ENCODE measurements at regions not wholly inside any gene's neighbourhood (a gene's known extent, or its start where the extent isn't known, plus 50 kb on each side); places are given as distances from the start of the nearest gene placed in this dataset.

DNA sequence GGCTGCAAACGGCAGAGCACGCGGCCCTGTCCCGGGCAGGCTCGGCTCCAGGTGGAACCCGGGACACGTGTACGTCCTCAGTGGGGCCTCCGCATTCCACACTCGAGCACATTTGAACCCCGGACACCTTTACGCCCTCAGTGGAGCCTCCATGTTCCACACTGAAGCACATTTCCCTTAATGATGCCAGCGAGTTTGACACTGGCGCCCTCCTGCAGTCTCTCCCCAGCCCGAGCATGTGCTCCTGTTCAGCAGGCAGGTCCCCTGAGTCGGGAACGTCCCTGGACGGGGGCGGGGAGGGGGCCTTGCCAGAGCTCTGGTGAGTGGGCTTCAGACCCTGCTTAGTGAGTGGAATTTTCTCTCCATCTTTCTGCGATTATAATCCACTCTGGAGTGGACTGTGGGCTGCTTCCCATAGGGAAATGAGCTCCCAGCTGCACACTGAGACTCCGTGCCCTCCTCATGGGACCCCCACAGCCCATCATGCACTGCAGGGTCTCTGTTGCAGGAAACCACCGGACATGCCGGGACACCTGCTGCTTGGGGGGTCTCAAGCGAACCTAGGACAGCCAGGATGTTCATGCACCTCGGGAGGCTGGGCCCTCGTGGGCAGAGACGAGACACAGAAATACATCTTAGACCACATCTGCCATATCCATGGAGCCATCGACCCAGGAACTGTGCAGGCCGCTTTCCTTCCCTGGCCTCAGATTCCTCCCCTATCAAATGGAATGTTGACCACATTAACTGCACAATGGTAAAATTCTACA, 70.3 kb upstream of the SNTG2 start:
- Mint-ChIP-seq H3K9me3 (peaks cover 7% of the 10 kb centered on the region), H3K4me1 (peaks cover 32% of the 10 kb centered on the region), H3K4me3 (no peak overlapping the region), H3K27ac (no peak overlapping the region), H3K27me3 (ENCODE audit: insufficient read depth, low read depth, poor library complexity) (peaks cover 14% of the 10 kb centered on the region), H3K36me3 (ENCODE audit: low read depth) (no peaks in the 10 kb centered on the region; the same call in 2 of the 3 replicates)
- no peak for ATAC-seq
- DNase-seq (ENCODE audit: low spot score), result no peak
- Histone ChIP-seq H3F3A (replicated peaks; ENCODE audit: low read depth) (no peaks in the 10 kb centered on the region), H3K4me2 (no peak overlapping the region), H3K27ac (ENCODE audit: low read depth) (no peak overlapping the region), H3K36me3 (ENCODE audit: insufficient read depth) (no peaks in the 10 kb centered on the region), H3K79me2 (replicated peaks; ENCODE audit: insufficient read depth) (no peaks in the 10 kb centered on the region), H3K9me2 (ENCODE audit: insufficient read depth) (no peaks in the 10 kb centered on the region), H4K20me1 (replicated peaks; ENCODE audit: insufficient read depth) (no peaks in the 10 kb centered on the region), H3K27me3 (ENCODE audit: insufficient read depth) (peaks cover 5% of the 10 kb centered on the region; the same call in 1 of the 2 replicates), H3K4me3 (no peak overlapping the region), H3K4me1 (ENCODE audit: insufficient read depth) (0 out of 2 replicates have a peak, but pooled peaks cover 5% of the 10 kb centered on the region), H2AFZ (peak overlapping the region; percentile 38; the same call in 1 of the 2 replicates)
- TF ChIP-seq, protein P1, sequence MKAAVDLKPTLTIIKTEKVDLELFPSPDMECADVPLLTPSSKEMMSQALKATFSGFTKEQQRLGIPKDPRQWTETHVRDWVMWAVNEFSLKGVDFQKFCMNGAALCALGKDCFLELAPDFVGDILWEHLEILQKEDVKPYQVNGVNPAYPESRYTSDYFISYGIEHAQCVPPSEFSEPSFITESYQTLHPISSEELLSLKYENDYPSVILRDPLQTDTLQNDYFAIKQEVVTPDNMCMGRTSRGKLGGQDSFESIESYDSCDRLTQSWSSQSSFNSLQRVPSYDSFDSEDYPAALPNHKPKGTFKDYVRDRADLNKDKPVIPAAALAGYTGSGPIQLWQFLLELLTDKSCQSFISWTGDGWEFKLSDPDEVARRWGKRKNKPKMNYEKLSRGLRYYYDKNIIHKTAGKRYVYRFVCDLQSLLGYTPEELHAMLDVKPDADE (IDR thresholded peaks at IDR 0.05), result no peak
- no peak for TF ChIP-seq ZNF331 (CRISPR knock-in tag; IDR thresholded peaks at IDR 0.05; ENCODE audit: low read depth)
- TF ChIP-seq CREB1 (CRISPR knock-in tag; IDR thresholded peaks at IDR 0.05; ENCODE audit: low read depth), result no peak
- TF ChIP-seq, protein P2, sequence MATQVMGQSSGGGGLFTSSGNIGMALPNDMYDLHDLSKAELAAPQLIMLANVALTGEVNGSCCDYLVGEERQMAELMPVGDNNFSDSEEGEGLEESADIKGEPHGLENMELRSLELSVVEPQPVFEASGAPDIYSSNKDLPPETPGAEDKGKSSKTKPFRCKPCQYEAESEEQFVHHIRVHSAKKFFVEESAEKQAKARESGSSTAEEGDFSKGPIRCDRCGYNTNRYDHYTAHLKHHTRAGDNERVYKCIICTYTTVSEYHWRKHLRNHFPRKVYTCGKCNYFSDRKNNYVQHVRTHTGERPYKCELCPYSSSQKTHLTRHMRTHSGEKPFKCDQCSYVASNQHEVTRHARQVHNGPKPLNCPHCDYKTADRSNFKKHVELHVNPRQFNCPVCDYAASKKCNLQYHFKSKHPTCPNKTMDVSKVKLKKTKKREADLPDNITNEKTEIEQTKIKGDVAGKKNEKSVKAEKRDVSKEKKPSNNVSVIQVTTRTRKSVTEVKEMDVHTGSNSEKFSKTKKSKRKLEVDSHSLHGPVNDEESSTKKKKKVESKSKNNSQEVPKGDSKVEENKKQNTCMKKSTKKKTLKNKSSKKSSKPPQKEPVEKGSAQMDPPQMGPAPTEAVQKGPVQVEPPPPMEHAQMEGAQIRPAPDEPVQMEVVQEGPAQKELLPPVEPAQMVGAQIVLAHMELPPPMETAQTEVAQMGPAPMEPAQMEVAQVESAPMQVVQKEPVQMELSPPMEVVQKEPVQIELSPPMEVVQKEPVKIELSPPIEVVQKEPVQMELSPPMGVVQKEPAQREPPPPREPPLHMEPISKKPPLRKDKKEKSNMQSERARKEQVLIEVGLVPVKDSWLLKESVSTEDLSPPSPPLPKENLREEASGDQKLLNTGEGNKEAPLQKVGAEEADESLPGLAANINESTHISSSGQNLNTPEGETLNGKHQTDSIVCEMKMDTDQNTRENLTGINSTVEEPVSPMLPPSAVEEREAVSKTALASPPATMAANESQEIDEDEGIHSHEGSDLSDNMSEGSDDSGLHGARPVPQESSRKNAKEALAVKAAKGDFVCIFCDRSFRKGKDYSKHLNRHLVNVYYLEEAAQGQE (IDR thresholded peaks at IDR 0.05; ENCODE audit: unreplicated experiment), result no peak
- no peak for TF ChIP-seq EZH2phosphoT487 (IDR thresholded peaks at IDR 0.05; ENCODE audit: unreplicated experiment)
- TF ChIP-seq POLR2AphosphoS5 (IDR thresholded peaks at IDR 0.05; ENCODE audit: low read depth), result no peak
- TF ChIP-seq EZH2 (IDR thresholded peaks at IDR 0.05; ENCODE audit: low read depth, unreplicated experiment), result no peak
- no peak for TF ChIP-seq NANOG (IDR thresholded peaks at IDR 0.05; ENCODE audit: borderline replicate concordance)

DNA sequence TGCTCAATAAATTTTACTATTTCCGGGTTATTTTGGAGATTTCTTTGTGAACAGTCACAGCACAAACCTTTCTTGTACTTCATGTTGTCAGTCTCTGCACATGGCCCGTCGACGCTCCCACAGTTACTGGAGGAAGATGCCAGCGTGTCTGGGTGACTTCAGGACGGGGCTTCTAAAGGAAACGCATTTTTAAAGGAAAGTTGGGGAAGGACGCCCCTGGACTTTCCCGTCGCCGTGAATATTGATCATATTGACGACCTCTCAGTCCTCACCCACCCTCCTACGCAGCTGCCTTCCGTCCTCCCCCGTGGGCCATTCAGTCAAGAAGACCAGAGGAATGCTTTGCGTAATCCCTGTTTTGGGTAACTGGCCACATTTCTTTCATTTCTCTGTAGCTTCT, 71.1 kb upstream of the SNTG2 start:
- Histone ChIP-seq H3K27me3 (ENCODE audit: insufficient read depth) (peaks cover 5% of the 10 kb centered on the region; the same call in 1 of the 2 replicates), H3K9me2 (ENCODE audit: insufficient read depth) (no peaks in the 10 kb centered on the region), H3K4me1 (ENCODE audit: insufficient read depth) (0 out of 2 replicates have a peak, but pooled peaks cover 5% of the 10 kb centered on the region), H4K20me1 (replicated peaks; ENCODE audit: insufficient read depth) (no peaks in the 10 kb centered on the region), H3K36me3 (ENCODE audit: insufficient read depth) (no peaks in the 10 kb centered on the region), H2AFZ (no peak overlapping the region), H3K27ac (ENCODE audit: low read depth) (no peak overlapping the region), H3K79me2 (replicated peaks; ENCODE audit: insufficient read depth) (no peaks in the 10 kb centered on the region), H3K4me3 (no peak overlapping the region), H3F3A (replicated peaks; ENCODE audit: low read depth) (no peaks in the 10 kb centered on the region), H3K4me2 (no peak overlapping the region)
- Mint-ChIP-seq H3K36me3 (ENCODE audit: low read depth) (no peaks in the 10 kb centered on the region; the same call in 2 of the 3 replicates), H3K27ac (no peak overlapping the region), H3K27me3 (ENCODE audit: insufficient read depth, low read depth, poor library complexity) (peaks cover 13% of the 10 kb centered on the region), H3K9me3 (peaks cover 7% of the 10 kb centered on the region), H3K4me3 (no peak overlapping the region), H3K4me1 (peaks cover 26% of the 10 kb centered on the region)
- ATAC-seq (no peak), DNase-seq (ENCODE audit: low spot score) (no peak)
- TF ChIP-seq POLR2AphosphoS5 (IDR thresholded peaks at IDR 0.05; ENCODE audit: low read depth) (no peak), ZNF331 (CRISPR knock-in tag; IDR thresholded peaks at IDR 0.05; ENCODE audit: low read depth) (no peak), JUNB (IDR thresholded peaks at IDR 0.05; ENCODE audit: unreplicated experiment) (no peak)
- TF ChIP-seq, protein P2 (IDR thresholded peaks at IDR 0.05; ENCODE audit: unreplicated experiment), result no peak

Data from GM23338 (cell line).